Colonic mucosa (tissue), 4 donors: ENCODE measurements at regions not wholly inside any gene's neighbourhood (a gene's known extent, or its start where the extent isn't known, plus 50 kb on each side); places are given as distances from the start of the nearest gene placed in this dataset.
"Not testable (repeated sequence)": the region's sequence is repeated elsewhere in the genome, so short reads cannot be mapped to it uniquely, and the experiment has no call there.

Experiments
- DNase-seq: peaks from one replicate; pipeline ENCODE4 v3.0.0-alpha.2; 2020
- H3K27ac ChIP-seq: fragments of 200-600 bp; one replicate; pipeline ENCODE4 v1.8.0; 2021
- H3K27me3 ChIP-seq: fragments of 200-600 bp; one replicate; pipeline ENCODE4 v1.8.0; 2021
- H3K36me3 ChIP-seq: fragments of 200-600 bp; one replicate; pipeline ENCODE4 v1.8.0; 2021
- H3K4me1 ChIP-seq: fragments of 200-600 bp; one replicate; pipeline ENCODE4 v1.8.0; 2021; ENCODE audit warnings: mild to moderate bottlenecking
- H3K4me3 ChIP-seq: fragments of 200-600 bp; one replicate; pipeline ENCODE4 v1.8.0; 2021
- H3K9ac ChIP-seq, 2 donors: one replicate each; pipeline ENCODE4 v1.7.0; 2013; ENCODE audit warnings: control low read depth in 2 of 2, low read depth in 2 of 2, low read length in 2 of 2
- H3K9me3 ChIP-seq: fragments of 200-600 bp; one replicate; pipeline ENCODE4 v1.8.0; 2021
- intact Hi-C: fragments of 100-400 bp; cut with DNase I; formaldehyde crosslinking; loops from one replicate; pipeline ENCODE4 v1.14.1; 2022
- TF ChIP-seq, protein P1 (sequence below): fragments of 200-600 bp; IDR thresholded peaks from one replicate; pipeline ENCODE4 v1.8.0; 2022; ENCODE audit warnings: antibody characterized with exemption, mild to moderate bottlenecking
- donor health status: healthy.
- donor health status: DM: no; HTN: no; CAD: no.
- donor health status: DM: no; HTN: no; CAD: no.

DNA sequence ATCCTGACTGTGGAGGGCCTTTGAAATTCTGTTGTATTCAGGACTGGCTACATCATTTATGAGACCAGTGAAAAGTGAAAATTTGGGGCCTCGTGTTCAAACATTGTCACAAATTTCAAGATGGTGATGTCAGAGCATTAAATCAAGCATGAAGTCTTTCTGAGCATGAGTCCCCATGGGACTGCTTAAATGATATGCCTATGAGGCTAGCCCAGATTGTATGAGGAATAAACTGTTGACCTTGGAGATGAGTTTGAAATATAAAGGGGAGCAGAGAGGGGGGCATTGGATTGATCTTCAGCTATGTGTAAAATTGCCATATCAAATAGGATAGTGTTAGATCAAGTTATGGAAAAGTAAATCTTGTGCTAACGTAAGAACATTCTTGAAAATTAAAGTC lies 230.0 kb downstream of the SPANXN3 start:
- Histone ChIP-seq H3K9me3 (no peaks in the 10 kb centered on the region), H3K27ac (no peak overlapping the region), H3K36me3 (no peaks in the 10 kb centered on the region), H3K9ac (no peak overlapping the region), H3K27me3 (no peaks in the 10 kb centered on the region), H3K4me1 (no peaks in the 10 kb centered on the region), H3K4me3 (no peak overlapping the region)
- no peak for DNase-seq
- TF ChIP-seq, protein P1, sequence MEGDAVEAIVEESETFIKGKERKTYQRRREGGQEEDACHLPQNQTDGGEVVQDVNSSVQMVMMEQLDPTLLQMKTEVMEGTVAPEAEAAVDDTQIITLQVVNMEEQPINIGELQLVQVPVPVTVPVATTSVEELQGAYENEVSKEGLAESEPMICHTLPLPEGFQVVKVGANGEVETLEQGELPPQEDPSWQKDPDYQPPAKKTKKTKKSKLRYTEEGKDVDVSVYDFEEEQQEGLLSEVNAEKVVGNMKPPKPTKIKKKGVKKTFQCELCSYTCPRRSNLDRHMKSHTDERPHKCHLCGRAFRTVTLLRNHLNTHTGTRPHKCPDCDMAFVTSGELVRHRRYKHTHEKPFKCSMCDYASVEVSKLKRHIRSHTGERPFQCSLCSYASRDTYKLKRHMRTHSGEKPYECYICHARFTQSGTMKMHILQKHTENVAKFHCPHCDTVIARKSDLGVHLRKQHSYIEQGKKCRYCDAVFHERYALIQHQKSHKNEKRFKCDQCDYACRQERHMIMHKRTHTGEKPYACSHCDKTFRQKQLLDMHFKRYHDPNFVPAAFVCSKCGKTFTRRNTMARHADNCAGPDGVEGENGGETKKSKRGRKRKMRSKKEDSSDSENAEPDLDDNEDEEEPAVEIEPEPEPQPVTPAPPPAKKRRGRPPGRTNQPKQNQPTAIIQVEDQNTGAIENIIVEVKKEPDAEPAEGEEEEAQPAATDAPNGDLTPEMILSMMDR, result no peak
- intact Hi-C loops, result no loop called here

DNA sequence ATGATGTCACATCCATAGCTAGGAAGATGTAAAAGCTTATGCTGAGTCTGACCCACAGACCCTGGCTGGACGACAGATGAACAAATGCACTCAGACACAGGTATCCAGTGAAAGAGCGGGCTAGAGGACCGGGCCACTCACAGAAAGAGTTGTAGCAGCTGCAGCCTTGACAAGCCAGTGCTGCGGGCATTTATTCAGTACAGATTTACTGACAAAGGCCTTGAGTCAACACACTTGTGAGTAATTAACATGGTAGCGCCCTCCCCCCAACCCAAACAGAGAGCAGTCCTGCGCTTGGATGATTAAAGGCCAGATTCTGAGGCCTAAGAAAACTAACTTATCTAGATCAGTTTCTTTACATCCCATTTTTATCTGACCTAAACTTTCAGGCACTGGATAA lies 244.6 kb downstream of the SPANXN4 start:
- Histone ChIP-seq H3K9ac (no peak overlapping the region), H3K9me3 (no peaks in the 10 kb centered on the region), H3K27ac (no peak overlapping the region), H3K4me3 (no peak overlapping the region), H3K27me3 (no peaks in the 10 kb centered on the region), H3K4me1 (no peaks in the 10 kb centered on the region), H3K36me3 (no peaks in the 10 kb centered on the region)
- TF ChIP-seq, protein P1, result no peak
- intact Hi-C loops, result no loop called here
- no peak for DNase-seq

DNA sequence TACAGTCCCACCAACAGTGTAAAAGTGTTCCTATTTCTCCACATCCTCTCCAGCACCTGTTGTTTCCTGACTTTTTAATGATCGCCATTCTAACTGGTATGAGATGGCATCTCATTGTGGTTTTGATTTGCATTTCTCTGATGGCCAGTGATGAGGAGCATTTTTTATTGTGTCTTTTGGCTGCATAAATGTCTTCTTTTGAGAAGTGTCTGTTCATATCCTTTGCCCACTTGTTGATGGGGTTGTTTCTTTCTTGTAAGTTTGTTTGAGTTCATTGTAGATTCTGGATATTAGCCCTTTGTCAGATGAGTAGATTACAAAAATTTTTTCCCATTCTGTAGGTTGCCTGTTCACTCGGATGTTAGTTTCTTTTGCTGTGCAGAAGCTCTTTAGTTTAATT lies 218.9 kb downstream of the SPANXN4 start:
- H3K36me3 ChIP-seq, H3K27ac ChIP-seq, H3K4me1 ChIP-seq, H3K9ac ChIP-seq, H3K27me3 ChIP-seq, DNase-seq, H3K9me3 ChIP-seq, H3K4me3 ChIP-seq, intact Hi-C loops: not testable (repeated sequence)

DNA sequence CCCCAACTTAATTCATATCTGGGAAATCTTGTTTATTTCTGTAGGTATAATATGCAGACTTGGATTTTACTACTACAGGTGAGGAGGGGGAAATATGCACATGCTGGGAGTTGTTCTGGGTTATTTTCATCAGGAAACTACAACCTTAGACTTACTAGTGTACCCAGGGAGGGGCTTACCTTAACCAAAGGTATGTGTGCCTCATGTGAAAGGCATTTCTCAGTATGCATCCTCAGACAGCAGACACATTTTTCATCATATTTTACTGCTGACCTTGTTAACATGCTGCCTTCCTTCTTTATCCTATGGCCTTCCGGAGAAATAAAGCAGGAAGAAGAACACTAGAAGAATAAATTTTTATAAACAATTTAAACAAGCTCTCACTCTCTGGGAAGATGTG lies 214.9 kb downstream of the SPANXN4 start:
- Histone ChIP-seq H3K4me1 (no peaks in the 10 kb centered on the region), H3K27ac (no peak overlapping the region), H3K9ac (no peak overlapping the region), H3K9me3 (no peaks in the 10 kb centered on the region), H3K4me3 (no peak overlapping the region), H3K27me3 (no peaks in the 10 kb centered on the region), H3K36me3 (no peaks in the 10 kb centered on the region)
- TF ChIP-seq, protein P1, result no peak
- DNase-seq, result no peak
- intact Hi-C loops, result no loop called here

DNA sequence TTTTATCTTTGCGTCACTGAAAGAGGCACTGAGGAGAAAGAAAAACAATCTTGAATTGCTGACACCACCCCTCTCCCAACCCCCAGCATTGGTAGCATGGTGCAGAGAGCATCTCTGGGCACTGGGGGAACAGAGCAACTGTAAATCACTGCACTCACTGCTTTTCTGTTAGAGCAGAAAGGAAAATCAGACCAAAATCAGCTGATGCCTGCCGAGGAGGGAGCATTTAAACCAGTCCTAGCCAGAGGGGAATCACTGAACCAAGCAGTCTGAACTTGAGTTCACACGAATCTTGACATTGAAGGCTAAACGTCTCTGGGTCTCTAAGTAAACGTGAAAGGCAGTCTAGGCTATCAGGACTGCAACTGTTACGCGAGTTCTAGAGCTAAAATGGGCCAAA lies 205.8 kb downstream of the SPANXN4 start:
- TF ChIP-seq, protein P1, result no peak
- H3K9me3 ChIP-seq, result no peaks in the 10 kb centered on the region
- H3K9ac ChIP-seq, result no peak overlapping the region

DNA sequence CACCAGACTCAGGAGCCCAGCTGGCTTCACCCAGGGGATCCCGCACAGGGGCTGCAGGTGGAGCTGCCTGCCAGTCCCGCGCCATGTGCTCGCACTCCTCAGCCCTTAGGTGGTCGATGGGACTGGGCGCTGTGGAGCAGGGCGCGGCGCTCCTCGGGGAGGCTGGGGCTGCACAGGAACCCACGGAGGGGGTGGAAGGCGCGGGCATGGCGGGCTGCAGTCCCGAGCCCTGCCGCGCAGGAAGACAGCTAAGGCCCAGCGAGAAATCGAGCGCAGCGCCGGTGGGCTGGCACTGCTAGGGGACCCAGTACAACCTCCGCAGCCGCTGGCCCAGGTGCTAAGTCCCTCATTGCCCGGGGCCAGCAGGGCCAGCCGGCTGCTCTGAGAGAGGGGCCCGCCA lies 202.9 kb downstream of the SPANXN4 start:
- H3K27ac ChIP-seq, intact Hi-C loops, DNase-seq: not testable (repeated sequence)

More for the DNA sequence above, 205.8 kb downstream of the SPANXN4 start:
- intact Hi-C loops, result no loop called here
- no peak overlapping the region for H3K27ac ChIP-seq
- no peak for DNase-seq
- no peaks in the 10 kb centered on the region for H3K27me3 ChIP-seq
- H3K36me3 ChIP-seq, result no peaks in the 10 kb centered on the region
- no peak overlapping the region for H3K4me3 ChIP-seq
- H3K4me1 ChIP-seq, result no peaks in the 10 kb centered on the region

DNA sequence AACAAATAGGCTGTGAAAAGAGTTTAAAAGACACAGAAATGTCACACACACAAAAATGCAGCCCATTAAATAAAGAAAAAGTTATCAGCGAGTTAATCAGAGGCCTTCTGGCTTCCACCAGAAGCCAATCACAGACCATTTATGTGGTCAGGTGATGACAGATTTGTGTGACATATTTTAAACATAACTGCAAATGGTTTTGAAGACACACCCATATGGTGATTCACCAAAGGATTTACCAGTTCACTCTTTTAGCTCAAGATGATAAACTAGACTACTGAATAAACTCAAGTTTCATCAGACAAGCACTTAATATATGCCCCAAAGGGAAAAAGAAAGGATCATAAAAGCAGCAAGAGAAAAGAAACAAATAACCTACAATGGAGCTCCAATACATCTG lies 181.2 kb downstream of the SPANXN4 start:
- Histone ChIP-seq H3K9me3 (no peaks in the 10 kb centered on the region), H3K27me3 (no peaks in the 10 kb centered on the region), H3K36me3 (no peaks in the 10 kb centered on the region), H3K27ac (no peak overlapping the region), H3K4me1 (no peaks in the 10 kb centered on the region), H3K9ac (no peak overlapping the region), H3K4me3 (no peak overlapping the region)
- no peak for DNase-seq
- TF ChIP-seq, protein P1, result no peak
- intact Hi-C loops, result no loop called here

More for the DNA sequence above, 202.9 kb downstream of the SPANXN4 start:
- H3K36me3 ChIP-seq, H3K9ac ChIP-seq, H3K27me3 ChIP-seq, H3K9me3 ChIP-seq, H3K4me1 ChIP-seq, H3K4me3 ChIP-seq: not testable (repeated sequence)
